AG08395 (cell line): ENCODE measurements at regions not wholly inside any gene's neighbourhood (a gene's known extent, or its start where the extent isn't known, plus 50 kb on each side); places are given as distances from the start of the nearest gene placed in this dataset.

Experiments used
- DNase-seq: peaks from one replicate; pipeline ENCODE4 v3.0.0; 2012; ENCODE audit warnings: mixed read lengths, low spot score

DNA sequence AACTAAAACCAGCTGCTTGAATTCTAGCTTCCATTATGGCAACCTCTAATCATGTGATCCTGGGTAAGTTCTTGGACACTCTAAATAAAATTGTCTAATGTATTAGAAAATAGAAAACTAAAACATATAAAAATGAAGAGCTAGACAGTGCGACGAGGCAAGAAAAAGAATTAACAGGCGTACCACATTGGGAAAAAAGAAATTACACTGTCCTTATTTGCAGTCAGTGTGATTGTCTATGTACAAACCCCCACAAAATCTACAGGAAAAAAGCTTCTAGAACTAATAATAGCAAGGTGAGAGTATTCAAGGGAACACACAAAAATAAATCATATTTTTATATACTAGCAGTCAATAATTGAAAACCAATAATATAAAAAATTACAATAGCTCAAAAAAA is 625.6 kb upstream of the MKI67 start:
- no peak for DNase-seq

DNA sequence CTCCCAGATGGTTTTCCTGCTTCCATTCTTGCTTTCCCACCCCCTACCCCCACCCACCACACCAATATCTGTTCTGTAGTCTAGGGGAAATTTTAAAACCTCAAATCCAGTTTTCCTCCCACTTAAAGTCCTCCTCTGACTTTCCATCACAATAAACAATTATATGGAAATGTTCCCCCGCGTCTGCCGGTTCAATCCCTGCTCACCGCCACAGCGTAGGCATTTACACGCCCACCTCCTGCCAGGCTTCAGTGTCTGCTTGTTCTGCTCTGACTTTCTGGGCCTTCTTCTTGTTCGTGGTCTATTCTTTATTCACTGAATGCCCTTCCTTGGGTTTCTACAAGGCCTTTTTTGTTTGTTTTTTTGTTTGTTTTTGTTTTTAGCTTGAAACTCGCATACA is 633.0 kb upstream of the MKI67 start:
- no peak for DNase-seq

DNA sequence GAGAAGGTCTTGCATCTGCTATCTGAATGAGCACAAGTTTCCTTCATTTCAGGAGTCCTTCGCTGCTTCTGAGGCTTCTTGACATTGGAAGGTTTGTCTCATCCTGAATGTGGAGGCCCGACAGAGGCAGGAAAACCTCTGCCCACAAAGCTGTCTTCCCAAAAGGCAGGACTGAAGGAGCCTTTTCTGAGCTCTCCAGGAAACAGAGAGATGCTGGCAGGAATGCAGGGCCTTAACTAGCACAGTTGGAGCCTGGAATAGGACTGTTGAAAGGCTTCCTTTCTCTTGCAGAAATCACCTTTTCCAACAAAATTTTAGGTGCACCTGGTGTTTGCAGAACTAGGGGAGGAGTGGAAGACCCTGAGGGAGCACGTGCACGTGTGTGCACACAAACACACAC is 637.4 kb upstream of the MKI67 start:
- DNase-seq = no peak

DNA sequence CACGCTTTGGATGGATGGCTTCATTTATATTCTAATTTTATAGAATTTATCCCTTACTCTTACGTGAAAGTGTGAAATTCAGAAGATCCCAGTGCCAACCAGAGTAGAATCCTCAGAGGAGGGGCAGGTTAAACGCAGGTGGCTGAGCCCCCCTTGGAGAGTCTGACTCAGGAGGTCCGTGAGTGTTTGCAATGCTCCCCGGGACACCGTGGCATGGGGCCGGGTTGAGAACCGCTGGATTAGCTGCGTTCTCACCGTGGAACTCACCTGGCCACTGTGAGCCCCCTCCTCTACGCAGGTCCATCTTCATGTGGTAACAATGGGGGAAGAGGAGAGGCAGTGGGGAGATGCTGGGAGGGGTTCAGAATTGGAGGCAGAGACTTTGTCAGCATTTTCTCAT is 638.0 kb upstream of the MKI67 start:
- DNase-seq = no peak

DNA sequence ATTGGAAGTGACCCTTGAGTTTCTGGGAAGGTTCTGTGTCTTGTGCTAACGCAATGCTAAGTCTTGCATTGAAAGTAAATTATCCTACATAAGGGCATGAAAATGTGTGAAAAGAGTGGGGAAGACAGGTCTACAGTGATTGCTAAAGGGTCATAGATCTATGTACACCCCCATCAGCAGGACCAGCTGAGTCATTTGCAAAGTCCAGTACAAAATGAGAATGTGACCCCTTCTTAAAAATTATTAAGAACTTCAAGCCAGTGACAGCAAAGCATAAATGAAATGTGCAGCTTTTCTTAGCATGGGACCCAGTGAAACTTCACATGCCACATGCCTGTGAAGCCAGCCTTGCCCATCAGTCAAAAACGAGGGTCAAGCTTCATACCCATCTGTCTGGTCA is 640.7 kb upstream of the MKI67 start:
- no peak for DNase-seq

DNA sequence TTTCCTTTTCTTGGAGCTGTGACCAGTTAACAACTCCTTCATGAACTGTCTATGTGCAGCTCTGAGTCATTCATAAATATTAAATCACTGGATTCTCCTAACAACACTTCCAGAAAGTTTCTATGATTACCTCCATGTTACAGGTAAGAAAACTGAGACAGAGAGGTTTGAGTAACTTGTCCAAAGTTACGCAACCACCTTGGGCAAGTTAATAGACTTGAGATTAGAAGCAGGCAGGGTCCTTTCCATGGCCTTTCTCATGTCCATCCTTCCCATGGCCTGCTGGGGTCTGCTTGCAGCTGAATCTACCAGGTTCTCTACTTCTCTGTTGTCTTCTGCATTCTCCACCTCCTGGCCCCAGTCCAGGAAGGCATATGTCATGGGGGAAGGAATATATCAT is 648.8 kb upstream of the MKI67 start:
- no peak for DNase-seq

DNA sequence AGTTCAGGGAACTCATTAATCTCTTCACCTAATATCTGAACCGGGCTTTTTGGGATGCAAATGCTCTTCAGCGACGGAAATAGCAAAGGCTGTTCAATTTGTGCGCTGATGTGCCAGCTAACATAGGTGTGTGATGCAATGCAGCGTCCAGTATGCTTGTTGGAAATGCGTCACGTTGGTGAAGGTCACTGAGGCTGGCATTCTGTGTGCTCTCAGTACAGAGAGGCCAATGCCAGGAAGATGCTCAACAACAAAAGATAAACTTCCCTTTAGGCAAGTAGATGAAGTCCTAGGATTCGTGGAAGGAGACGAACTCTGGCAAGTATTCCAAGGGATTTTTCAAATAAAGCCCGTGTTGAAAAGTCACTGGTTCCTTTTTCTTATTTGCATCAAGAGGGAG is 649.5 kb upstream of the MKI67 start:
- no peak for DNase-seq

DNA sequence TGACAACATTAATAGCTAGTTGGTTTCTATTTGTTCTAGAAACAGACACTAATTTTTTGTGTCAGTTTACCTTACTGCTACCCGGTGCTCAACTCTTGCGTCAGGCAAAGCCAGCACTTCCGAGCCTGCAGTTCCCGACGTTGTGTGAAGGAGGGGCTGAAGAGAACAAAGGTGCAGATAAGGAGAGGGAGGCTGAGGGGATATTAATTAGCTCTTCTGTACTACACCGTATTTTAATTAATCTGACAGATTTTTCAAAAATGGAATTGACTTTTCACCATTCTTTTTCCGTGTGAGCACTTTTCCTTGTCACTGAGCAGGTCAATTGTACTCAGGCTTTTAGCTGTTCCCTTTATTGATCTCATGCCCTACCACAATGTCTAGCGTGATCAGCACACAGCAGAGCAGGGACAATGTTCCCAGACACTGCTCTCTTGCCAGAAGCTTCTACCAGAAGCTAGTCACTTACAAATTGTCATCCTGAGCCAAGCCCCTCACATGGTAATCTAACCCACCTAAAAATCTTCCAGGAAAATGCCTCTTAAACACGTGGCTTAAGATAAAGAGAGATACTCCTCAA is 650.5 kb upstream of the MKI67 start:
- DNase-seq = no peak

DNA sequence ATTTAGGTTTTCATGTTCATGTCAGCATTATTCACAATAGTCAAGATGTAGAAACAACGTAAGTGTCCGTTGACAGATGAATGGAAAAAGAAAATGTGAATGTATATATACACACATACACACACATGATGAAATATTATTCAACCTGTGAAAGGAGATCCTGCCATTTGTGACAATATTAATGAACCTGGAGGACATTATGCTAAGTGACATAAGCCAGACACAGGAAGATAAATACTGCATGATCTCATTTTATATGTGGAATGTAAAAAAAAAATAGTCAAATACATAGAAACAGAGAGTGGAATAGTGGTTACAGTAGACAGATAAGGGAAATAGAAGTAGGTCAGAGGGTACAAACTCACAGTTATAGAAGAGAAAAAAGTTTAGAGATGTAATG is 651.1 kb upstream of the MKI67 start:
- no peak for DNase-seq

DNA sequence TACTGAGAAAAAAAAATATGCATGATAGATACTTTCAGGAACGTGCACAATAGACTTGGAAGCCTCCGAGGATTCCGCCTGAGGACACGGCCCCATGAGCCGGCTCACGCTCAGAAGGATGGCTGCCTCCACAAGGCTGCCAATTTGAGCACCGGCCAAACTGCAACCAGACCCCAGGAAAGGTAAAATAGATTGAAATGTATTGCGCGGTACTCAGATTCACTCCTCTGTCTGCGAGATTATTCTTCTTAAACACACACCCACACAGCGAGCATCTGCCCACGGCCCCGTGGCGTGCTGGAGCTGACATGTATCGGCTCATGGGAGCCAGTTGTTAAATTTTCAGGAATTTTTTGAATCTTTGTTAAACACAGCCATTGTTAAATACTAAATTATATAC is 653.2 kb upstream of the MKI67 start:
- DNase-seq = no peak

DNA sequence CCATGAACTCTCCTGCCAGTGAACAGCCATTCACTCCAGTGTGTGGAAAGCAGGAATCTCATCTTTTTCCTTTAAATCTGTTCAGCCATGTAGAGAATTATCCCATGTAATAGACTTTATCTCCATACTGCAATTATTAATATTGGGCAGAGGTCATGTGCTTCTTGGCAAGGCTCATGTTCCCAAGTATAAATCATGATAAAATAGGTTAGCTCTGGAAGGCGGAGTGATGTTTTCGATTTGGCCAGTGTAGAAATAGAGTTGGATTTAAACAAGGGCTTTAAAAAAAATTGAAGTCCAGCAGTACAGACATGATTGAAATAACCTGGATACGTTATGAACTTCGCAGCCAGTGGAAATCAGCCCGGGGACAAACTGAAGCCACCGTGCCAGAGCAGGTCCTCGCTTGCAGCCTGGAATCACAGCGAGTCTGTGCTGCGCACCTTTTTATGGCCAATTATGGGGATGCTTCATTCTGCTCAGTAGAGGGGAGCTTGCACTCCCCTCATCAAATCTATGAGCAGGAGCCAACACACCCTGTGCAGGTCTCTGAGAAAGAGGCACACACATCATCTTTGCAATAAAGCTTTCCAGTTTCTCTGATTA is 654.0 kb upstream of the MKI67 start:
- DNase-seq = no peak

DNA sequence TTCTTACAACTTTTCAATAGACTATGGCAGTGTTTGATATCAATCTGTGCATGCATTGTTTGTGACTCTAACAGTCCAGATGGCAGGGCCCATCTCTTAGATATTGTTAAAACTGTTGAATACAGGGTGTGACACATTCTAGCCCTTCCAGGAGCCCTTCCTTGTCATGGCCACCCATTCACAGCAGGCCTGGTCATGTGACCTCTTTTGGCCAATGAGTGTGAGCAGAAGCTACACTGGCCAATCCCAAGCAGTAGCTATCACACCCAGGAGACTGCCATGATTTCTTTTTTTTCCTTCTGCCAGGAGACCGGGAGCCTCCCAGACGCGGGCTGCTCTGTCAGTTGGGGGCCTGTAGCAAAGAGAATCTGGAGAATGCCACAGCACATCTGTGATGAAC is 655.4 kb upstream of the MKI67 start:
- DNase-seq = no peak

DNA sequence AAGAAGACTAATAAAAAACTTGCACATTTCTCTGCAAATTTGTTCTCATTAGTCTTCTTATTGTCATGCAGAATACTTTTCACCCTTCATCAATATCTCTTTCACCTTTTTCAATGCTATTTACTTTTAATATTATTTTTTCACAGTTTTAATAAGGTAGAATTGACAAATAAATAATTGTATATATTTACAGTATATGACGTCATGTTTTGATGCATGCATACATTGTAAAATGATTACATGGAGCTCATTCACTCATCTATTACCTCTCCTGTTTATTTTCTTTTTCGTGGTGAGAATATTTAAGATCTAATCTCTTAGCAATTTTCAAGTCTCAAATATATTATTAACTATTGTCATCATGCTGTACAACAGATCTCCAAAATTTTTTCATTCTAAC is 658.2 kb upstream of the MKI67 start:
- DNase-seq = no peak

DNA sequence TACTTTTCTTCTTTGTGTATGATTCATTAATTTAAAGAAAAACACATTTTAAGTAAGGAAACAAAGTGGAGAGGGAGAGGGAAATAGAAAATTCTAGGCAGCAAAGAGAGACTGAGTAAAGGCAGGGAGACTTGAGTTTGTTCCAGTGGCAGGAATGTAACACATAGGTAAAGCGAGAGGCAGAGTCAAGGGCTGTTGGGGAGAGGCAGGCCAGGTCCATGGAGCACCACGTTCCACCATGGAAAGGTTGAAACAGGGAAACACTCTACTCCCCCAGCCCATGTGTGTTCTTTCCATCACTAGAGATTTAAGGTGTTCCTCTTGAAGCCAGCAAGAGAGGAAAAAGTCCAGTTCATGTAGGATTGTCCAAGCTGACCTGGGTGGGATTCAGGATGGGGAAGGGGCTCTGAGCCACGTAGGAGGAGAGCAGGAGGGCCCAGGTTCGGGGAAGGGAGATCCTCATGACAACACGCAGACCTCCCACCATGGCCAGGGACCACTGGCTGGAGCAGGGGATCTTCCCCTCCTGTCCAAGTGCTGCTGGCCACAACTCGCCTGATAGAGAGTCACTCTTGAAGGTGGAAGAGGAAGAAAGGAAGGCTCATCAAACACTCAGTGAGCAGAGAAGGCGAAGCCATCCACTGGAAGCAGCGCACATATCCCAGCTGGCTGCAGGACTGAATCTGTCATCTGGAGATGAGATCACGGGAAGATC is 666.4 kb upstream of the MKI67 start:
- DNase-seq = no peak

DNA sequence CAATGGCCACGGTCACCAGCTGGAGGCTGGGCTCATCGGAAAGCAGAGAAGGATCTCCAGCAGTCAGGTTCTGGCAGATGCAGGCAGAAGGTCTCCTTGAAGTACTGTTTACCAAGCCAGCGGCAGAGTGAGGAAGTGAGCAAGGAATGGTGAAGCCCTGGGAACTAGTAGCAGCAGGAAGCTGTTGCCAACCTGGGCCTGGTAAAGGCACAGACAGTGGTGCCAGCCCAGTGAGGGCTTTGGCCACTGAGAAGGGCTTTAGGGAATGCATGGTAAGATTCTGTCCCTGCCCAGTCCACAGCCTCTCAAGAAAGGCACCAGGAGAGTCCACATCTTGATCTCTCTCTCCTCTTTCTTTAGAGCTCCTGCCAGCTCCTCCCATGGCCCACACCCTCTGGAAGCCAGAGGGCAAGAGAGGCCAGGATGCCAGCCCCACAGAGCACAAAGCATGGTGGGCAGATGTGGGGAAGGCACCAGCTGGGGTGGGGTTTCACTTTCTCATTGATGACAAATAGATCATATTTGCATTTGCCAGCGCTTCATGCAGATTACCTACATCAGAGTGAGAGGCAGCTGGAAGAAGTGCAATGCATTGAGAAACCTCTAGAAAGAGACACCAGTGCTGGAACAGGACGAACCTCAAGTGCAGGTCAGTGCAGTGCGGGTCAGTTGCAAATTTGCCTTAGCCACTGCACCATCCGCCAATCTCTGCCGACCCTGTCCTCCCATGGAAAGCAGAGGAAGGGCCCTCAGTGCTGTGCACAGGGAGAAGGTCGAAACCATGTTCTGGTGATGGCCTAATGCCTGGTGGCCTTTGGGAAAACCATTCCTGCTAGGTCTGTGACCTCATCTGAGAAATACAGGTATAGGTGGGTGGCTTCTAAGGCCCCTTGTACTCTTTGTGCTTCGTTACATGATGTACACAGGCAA is 667.8 kb upstream of the MKI67 start:
- DNase-seq = no peak

DNA sequence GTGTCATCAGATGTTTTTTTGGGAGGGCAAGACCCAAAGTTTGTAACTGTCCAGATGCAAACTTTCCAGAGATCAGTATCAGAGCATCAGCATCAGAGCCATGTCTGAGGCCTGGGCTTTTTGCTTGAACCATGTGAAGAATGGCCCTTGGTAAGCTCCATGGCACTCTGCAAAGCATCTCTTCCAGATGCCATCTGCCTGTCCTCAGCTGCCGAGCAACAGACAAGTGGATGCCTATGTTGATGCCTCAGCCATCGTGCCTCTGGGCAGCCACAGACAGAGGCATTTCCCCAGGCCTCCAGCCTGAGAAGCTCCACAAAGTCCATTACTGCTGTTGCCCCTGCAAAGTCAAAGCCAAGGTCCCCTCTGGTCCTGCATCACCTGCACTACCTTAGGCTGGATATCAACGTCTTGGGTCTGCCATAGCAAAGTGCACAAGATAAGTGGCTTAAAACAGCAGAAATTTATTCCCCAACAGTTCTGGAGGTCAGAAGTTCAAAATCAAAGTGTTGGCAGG is 670.2 kb upstream of the MKI67 start:
- DNase-seq = no peak

DNA sequence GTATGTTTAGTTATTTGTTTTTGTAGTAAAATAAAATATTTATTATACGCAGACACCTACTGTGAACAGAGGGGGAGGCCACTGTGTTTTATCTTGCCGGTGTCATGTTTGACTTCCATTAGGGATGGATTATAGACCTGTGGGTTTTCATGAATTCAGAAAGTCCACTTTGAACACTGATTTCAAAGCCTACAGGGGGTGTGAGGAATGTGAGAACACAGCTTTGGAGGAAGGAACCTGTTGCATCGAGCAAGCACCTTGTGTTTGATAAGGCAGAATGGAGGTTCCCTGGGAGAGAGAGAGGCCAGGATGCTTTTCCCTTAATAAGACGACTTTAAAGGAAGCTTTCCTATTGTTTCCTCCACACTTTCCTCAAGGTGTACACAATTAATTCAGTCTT is 665.0 kb upstream of the MGMT start:
- DNase-seq = no peak

DNA sequence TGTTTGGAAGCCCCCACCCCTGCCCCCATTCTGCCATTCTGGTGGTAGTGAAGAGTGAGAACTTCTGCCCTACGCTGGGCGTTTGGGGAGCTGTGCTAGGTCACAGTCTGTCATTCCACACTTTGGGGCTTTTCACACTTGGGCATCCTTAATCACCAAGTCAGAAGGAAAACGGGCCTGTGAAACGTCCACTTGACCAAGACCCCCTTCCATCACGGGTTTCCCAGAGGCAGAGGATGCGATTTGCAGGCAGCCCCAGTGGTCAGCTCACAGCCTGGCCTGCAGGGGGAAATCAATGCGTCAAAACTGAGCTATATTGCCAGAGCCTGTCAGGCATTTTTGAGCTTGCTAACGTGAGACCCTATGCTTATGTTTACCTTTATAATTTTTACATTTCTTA is 663.3 kb upstream of the MGMT start:
- DNase-seq = no peak

DNA sequence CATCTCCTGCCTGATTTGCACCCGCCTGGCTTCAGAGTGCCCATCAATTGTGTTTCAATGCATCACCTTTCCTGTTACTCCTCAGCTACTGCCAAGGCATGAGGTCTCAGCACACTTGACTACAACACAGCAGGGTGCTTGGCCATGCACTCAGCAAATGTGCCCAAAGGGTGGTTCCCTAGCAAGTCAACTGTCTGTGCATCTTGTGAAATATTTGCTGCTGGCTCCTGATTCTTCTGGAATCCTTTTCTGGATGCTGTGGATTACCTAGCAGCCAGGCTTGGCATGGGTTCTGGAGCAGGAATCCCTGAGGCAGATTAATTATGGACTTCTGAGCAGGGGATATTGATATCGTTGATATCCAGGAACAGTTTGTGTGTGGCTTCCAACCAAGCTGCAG is 662.6 kb upstream of the MGMT start:
- DNase-seq = no peak

DNA sequence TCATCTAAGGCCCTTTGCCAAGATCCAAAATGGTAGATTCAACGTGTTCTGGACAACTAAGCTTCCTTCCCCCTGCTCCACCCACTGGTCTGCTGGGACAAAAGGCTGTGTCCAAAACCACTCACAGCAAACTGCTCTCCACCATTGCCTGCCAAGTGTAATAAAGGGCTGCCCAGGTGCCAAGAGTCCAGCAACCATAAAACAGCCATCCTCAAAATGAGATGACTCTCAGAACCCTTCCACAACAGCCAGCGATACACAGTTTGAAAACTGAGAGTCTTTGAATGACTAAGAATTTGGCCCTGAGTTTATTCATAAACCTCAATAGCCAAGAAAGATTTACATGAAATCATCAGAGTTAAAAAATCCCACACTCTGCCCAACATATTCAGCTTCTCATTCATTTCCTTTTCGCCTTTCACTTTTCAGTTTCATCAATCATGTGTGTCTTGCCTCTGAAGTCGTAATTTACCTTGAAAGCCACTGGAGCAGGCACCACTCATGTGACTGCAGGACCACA is 658.1 kb upstream of the MGMT start:
- no peak for DNase-seq

DNA sequence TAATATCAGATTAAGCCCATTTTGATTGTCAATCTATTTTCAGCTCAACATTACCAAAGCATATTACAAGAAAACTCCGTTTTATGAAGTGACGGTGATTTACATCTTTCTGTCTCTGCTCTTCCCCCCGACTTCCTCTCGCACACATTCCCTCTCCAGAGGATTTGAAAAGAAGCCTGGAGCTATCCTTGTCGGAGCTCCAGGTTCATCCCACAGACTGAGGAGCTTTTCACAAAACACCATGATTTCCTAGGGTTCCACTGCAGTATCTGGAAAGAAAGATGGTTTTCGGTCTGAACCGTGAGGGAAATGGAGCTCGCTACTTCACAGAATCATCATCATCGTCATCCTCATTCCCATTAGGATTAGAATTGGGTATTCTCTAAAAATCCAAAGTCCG is 655.5 kb upstream of the MGMT start:
- DNase-seq = no peak

DNA sequence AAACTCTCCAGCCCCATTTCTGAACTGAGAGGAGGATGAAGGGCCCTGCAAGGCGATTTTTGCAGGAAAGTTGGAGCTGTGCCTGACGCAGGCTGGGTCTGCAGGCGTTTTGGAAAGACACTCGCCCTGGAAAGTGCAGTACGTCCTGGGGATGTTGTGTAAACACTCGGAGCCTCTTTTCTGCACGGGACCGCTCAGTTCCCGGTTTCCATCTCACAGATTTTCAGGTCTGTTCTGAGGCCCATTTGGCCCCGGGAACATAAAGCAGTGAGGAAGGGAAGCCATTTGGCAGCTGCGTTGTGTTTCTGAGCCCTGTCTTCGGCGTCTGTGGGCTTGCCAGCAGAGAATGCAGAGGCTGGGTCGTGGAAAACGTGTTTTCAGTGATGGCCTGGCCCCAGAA is 655.0 kb upstream of the MGMT start:
- no peak for DNase-seq
